IMR-90 (cell line): ENCODE measurements at regions not wholly inside any gene's neighbourhood (a gene's known extent, or its start where the extent isn't known, plus 50 kb on each side); places are given as distances from the start of the nearest gene placed in this dataset.

Source experiments
- ATAC-seq: fragments of 200-7000 bp; cut with Tn5 transposase; 2 replicates; pipeline ENCODE4 v1.9.1; 2020; ENCODE audit warnings: low read depth, mild to moderate bottlenecking, moderate library complexity
- BruUV-seq: library from RNA; stranded (reverse); fragments of 400-500 nt; replicated peaks from 2 replicates; lab custom pipeline; 2021; lab: Mats Ljungman, UMichigan
- CTCF ChIA-PET: fragments of 300-600 bp; formaldehyde crosslinking; extraction: SDS; loops from one replicate; lab custom pipeline; 2021; ENCODE audit warnings: antibody characterized with exemption; lab: Yijun Ruan, JAX
- POLR2A ChIA-PET: fragments of 300-600 bp; sonication (Branson Sonifier 250); formaldehyde crosslinking; loops from one replicate; lab custom pipeline; 2022; ENCODE audit warnings: antibody characterized with exemption; ENCODE audit not compliant: unreplicated experiment; lab: Charles Lee
- DNase-seq: peaks from one replicate; pipeline ENCODE4 v3.0.0; 2013
- H2AFZ ChIP-seq: replicated peaks from 2 replicates; pipeline ENCODE3; 2013; ENCODE audit warnings: low read length, mild to moderate bottlenecking; ENCODE audit not compliant: poor library complexity
- H2AK5ac ChIP-seq: 2 replicates; pipeline ENCODE4 v1.6.1; 2013; ENCODE audit warnings: low read depth, low read length, inconsistent platforms
- H2AK9ac ChIP-seq: replicated peaks from 2 replicates; pipeline ENCODE3; 2013; ENCODE audit warnings: mild to moderate bottlenecking, low read depth, low read length, moderate library complexity; ENCODE audit not compliant: poor library complexity
- H2BK120ac ChIP-seq: 2 replicates; pipeline ENCODE4 v1.6.1; 2013; ENCODE audit warnings: low read depth, low read length, inconsistent platforms
- H2BK15ac ChIP-seq: 3 replicates; pipeline ENCODE4 v1.6.1; 2013; ENCODE audit warnings: low read depth, low read length, inconsistent platforms
- H2BK20ac ChIP-seq: 2 replicates; pipeline ENCODE4 v1.6.1; 2013; ENCODE audit warnings: low read depth, mild to moderate bottlenecking, inconsistent platforms, low read length, moderate library complexity
- H2BK5ac ChIP-seq: 2 replicates; pipeline ENCODE4 v1.6.1; 2013; ENCODE audit warnings: mild to moderate bottlenecking, low read depth, low read length, inconsistent platforms; ENCODE audit not compliant: poor library complexity, severe bottlenecking
- H3K14ac ChIP-seq: replicated peaks from 2 replicates; pipeline ENCODE4 v1.6.1; 2013; ENCODE audit warnings: low read depth, low read length, inconsistent platforms
- H3K18ac ChIP-seq: 2 replicates; pipeline ENCODE4 v1.6.1; 2013; ENCODE audit warnings: low read depth, low read length, control low read depth
- H3K23ac ChIP-seq: 2 replicates; pipeline ENCODE4 v1.6.1; 2013; ENCODE audit warnings: low read depth, low read length, inconsistent platforms
- H3K27ac ChIP-seq: 2 replicates; pipeline ENCODE4 v1.5.1; 2013; ENCODE audit warnings: mild to moderate bottlenecking, control low read depth, low read length; ENCODE audit not compliant: insufficient read depth
- H3K27me3 ChIP-seq: 2 replicates; pipeline ENCODE4 v1.6.1; 2013; ENCODE audit warnings: low read length; ENCODE audit not compliant: control insufficient read depth, insufficient read depth
- H3K36me3 ChIP-seq: 2 replicates; pipeline ENCODE4 v1.6.1; 2013; ENCODE audit warnings: low read length, mixed read lengths; ENCODE audit not compliant: control insufficient read depth, insufficient read depth
- H3K4ac ChIP-seq: 2 replicates; pipeline ENCODE4 v1.6.1; 2013; ENCODE audit warnings: low read depth, low read length, inconsistent platforms
- H3K4me1 ChIP-seq: 2 replicates; pipeline ENCODE4 v1.6.1; 2013; ENCODE audit warnings: low read length, mixed read lengths; ENCODE audit not compliant: control insufficient read depth, insufficient read depth
- H3K4me2 ChIP-seq: 2 replicates; pipeline ENCODE4 v1.6.1; 2013; ENCODE audit warnings: low read depth, mild to moderate bottlenecking, control low read depth, low read length, moderate library complexity
- H3K4me3 ChIP-seq: 2 replicates; pipeline ENCODE4 v1.5.1; 2013; ENCODE audit warnings: low read depth, mild to moderate bottlenecking, control low read depth, low read length, moderate library complexity; ENCODE audit not compliant: insufficient read depth
- H3K56ac ChIP-seq: 2 replicates; pipeline ENCODE4 v1.6.1; 2013; ENCODE audit warnings: low read length, inconsistent platforms; ENCODE audit not compliant: insufficient read depth; ENCODE audit errors: extremely low read depth
- H3K79me1 ChIP-seq, 2 experiments: 2 replicates each; pipeline ENCODE4 v1.6.1; 2013; ENCODE audit warnings: low read length in 2 of 2, inconsistent platforms in 1 of 2, low read depth in 1 of 2
- H3K9ac ChIP-seq: 2 replicates; pipeline ENCODE4 v1.6.1; 2013; ENCODE audit warnings: low read depth, low read length, control low read depth
- H3K9me1 ChIP-seq: 2 replicates; pipeline ENCODE4 v1.6.1; 2013; ENCODE audit warnings: low read length, inconsistent platforms; ENCODE audit not compliant: insufficient read depth
- H3K9me3 ChIP-seq: 2 replicates; pipeline ENCODE4 v1.6.1; 2013; ENCODE audit warnings: low read length; ENCODE audit not compliant: control insufficient read depth, insufficient read depth
- H4K20me1 ChIP-seq: 2 replicates; pipeline ENCODE4 v1.6.1; 2013; ENCODE audit warnings: low read length, inconsistent platforms; ENCODE audit not compliant: insufficient read depth
- H4K5ac ChIP-seq: 2 replicates; pipeline ENCODE4 v1.6.1; 2013; ENCODE audit warnings: mild to moderate bottlenecking, low read depth, low read length, control low read depth
- H4K8ac ChIP-seq, 2 experiments: 2 replicates each; pipeline ENCODE4 v1.6.1; 2013; ENCODE audit warnings: low read depth in 2 of 2, low read length in 2 of 2, control low read depth in 1 of 2, inconsistent platforms in 1 of 2
- H4K91ac ChIP-seq: 2 replicates; pipeline ENCODE4 v1.6.1; 2013; ENCODE audit warnings: low read depth, low read length, inconsistent platforms; ENCODE audit not compliant: insufficient read depth
- CHD1 ChIP-seq: IDR thresholded peaks from 2 replicates; pipeline ENCODE4 v1.6.1; 2012; ENCODE audit warnings: low read depth, low read length, improper control_type of control experiment
- MAFK ChIP-seq: IDR thresholded peaks from 2 replicates; pipeline ENCODE4 v1.6.1; 2012; ENCODE audit warnings: low read depth, low read length, improper control_type of control experiment
- MAZ ChIP-seq: IDR thresholded peaks from 2 replicates; pipeline ENCODE4 v1.6.1; 2012; ENCODE audit warnings: low read depth, mild to moderate bottlenecking, low read length, improper control_type of control experiment, moderate library complexity, borderline replicate concordance
- WGBS, 2 experiments: methylation state at CpG; one replicate each; pipeline versions ENCODE4 v1.1.5 to v1.1.7; 2013; ENCODE audit warnings: missing lambda C conversion rate in 2 of 2; ENCODE audit not compliant: insufficient read length in 1 of 2; ENCODE audit errors: extremely low coverage in 2 of 2; 5-methylcytosine and 5-hydroxymethylcytosine counted together
- dilution Hi-C: fragments of 300-500 bp; cut with HindIII; formaldehyde crosslinking; loops from one replicate; pipeline ENCODE4 v1.14.3; 2018; ENCODE audit warnings: low sequenced_read_pairs; ENCODE audit not compliant: unreplicated experiment
- in situ Hi-C: fragments of 300-500 bp; cut with MboI; formaldehyde crosslinking; loops from 3 replicates; pipeline ENCODE4 v1.14.3; 2019; ENCODE audit warnings: low sequenced_read_pairs, inconsistent platforms, mixed read lengths
- intact Hi-C: fragments of 100-400 bp; cut with micrococcal nuclease; formaldehyde crosslinking; loops from 2 replicates; pipeline ENCODE4 v1.10.0; 2022

DNA sequence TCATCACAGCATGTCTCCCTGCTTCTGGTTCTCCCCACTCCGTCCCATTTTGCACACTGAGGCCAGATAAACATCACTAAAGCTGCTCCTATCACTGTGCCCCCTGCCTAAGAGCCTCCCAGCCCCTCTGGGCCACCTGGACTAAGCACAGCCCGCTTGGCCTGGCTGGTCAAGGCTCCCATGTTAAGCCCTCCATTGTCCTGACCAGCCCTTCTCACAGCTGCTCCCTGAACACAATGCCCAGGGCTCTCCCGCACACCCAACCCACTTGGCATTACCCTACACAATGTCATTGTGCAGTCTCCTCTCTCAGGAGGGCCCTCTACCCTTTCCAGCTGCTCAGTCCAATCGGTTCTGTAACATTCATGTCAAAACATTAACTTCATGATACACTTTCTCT lies 133.4 kb downstream of the NUFIP1 start:
- Histone ChIP-seq H4K20me1 (no peaks in the 10 kb centered on the region), H3K4me3 (no peak overlapping the region), H3K23ac (no peak overlapping the region), H3K27me3 (no peaks in the 10 kb centered on the region; the same call in 1 of the 2 replicates), H2AK5ac (no peak overlapping the region), H3K9me1 (no peaks in the 10 kb centered on the region), H4K91ac (no peak overlapping the region), H3K79me1 (no peaks in the 10 kb centered on the region), H3K4me1 (peaks cover 2% of the 10 kb centered on the region; the same call in 1 of the 2 replicates), H2BK20ac (no peak overlapping the region), H2AFZ (no peak overlapping the region), H3K14ac (no peak overlapping the region), H3K27ac (no peak overlapping the region), H2BK5ac (no peak overlapping the region), H3K56ac (no peak overlapping the region), H4K5ac (no peak overlapping the region), H3K4me2 (no peak overlapping the region), H4K8ac (no peak overlapping the region), H3K18ac (no peak overlapping the region), H3K36me3 (no peaks in the 10 kb centered on the region), H2BK120ac (no peak overlapping the region), H3K9me3 (no peaks in the 10 kb centered on the region), H3K9ac (no peak overlapping the region), H2BK15ac (no peak overlapping the region), H2AK9ac (no peak overlapping the region), H3K4ac (no peak overlapping the region)
- WGBS, 2 experiments: 94% methylated on average over 3 of the region's 4 CpGs; no CpG with 5 or more reads in 1 of the 2 experiments
- TF ChIP-seq CHD1 (no peak), MAFK (no peak), MAZ (no peak)
- ChIA-PET CTCF (no interaction called here), POLR2A (no interaction called here)
- intact Hi-C loops (no loop called here), dilution Hi-C loops (no loop called here), in situ Hi-C loops (no loop called here)
- DNase-seq (no peak), ATAC-seq (no peak)
- no TSS peak for BruUV-seq
